Activated CD8-positive, alpha-beta memory T cell treated with anti-CD3 and anti-CD28 coated beads, Interleukin-2, amount 50 U/mL, for 48 hours (primary cell): ENCODE measurements at regions not wholly inside any gene's neighbourhood (a gene's known extent, or its start where the extent isn't known, plus 50 kb on each side); places are given as distances from the start of the nearest gene placed in this dataset.
"Not testable (repeated sequence)": the region's sequence is repeated elsewhere in the genome, so short reads cannot be mapped to it uniquely, and the experiment has no call there.

Experiments used
- DNase-seq: peaks from one replicate; pipeline ENCODE4 v3.0.0-alpha.2; 2020

DNA sequence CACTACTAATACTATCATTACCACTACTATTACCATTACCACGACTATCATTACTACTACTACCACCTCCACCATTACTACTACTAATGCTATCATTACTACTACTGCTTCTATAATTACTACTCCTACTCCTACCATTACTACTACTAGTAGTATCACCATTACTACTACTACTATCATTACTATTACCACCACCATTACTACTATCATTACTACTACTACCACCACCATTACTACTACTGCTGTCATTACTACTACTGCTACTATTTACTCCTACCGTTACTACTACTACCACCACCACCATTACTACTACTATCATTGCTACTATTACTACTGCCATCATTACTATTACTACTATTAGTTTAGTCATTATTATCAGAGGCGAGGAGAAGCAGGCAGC, 140.9 kb upstream of the KCNJ15 start:
- no peak for DNase-seq

GRCh38 chr21:38119793-38120192, 137.0 kb upstream of the KCNJ15 start:
- DNase-seq: no peak

DNA sequence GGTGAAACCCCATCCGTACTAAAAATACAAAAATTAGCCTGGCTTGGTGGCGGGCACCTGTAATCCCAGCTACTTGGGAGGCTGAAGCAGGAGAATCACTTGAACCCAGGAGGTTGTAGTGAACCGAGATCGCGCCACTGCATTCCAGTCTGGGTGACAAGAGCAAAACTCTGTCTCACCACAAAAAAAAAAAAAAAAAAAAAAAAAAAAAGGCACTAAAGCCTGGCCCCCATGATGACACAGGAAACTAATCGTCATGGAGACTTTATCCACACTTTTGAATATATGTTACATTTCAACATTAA, 136.2 kb upstream of the KCNJ15 start:
- not testable (repeated sequence) for DNase-seq

DNA sequence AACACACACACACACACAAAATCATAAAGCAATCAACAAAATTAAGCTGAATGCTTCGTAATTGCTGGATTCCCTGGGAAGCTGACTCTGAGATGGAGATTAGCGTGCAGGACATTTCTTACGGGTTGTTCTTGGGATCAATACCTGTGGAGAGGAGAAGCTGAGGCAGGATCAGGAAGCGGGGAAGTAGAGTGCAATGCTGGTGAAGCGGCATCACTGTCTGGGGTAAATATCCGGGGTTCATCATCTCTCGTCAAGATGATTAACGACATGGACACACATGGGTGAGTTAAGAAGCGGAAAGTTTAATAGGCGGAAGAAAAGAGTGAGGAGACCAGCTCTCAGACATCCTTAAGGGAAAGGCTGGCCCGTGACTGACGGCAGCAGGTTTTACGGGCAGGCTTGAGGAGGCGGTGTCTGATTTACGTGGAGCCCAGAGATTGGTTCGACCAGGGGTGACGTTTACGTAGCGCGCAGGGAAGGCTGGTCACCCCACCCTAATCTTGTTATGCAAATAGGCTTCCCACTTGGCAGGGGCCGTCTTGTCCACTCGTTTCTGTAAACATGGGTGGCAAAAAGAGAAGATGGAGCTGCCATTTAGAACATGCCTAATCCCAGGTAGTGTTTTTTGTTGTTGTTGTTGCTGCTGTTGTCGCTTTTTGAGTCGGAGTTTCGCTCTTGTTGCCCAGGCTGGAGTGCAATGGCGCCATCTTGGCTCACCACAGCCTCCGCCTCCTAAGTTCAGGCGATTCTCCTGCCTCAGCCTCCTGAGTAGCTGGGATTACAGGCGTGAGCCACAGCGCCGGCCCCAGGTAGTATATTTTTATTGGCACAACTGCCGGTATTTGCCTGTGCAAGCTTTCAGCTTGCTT, 135.6 kb upstream of the KCNJ15 start:
- DNase-seq: no peak

GRCh38 chr21:38121888-38122720, 134.7 kb upstream of the KCNJ15 start:
- DNase-seq: no peak

- no peak for DNase-seq
Observed at GRCh38 chr21:38123626-38124025, 133.2 kb upstream of the KCNJ15 start.

GRCh38 chr21:38126666-38127303, 130.0 kb upstream of the KCNJ15 start:
- DNase-seq: peak; percentile 76

DNA sequence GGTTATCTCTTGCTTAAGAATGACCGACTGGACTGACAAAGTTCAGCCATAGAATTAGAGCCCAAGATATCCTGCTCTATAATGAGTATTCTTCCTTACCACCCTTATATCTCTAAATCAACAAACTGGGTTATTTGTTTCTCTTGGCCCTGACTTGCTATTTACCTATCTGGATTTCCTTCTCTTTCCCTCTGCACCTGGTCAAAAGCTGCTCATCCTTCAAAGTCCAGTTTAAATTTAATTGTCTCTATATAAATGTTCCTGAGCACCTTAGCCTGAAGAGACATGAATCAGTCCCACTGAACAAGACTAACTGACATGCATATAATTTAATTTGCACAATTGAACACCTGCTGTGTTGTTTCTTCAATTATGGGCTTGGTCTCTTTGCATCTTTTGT, 127.1 kb upstream of the KCNJ15 start:
- DNase-seq: no peak

- no peak for DNase-seq
Observed at GRCh38 chr21:38133240-38133639, 123.6 kb upstream of the KCNJ15 start.

DNA sequence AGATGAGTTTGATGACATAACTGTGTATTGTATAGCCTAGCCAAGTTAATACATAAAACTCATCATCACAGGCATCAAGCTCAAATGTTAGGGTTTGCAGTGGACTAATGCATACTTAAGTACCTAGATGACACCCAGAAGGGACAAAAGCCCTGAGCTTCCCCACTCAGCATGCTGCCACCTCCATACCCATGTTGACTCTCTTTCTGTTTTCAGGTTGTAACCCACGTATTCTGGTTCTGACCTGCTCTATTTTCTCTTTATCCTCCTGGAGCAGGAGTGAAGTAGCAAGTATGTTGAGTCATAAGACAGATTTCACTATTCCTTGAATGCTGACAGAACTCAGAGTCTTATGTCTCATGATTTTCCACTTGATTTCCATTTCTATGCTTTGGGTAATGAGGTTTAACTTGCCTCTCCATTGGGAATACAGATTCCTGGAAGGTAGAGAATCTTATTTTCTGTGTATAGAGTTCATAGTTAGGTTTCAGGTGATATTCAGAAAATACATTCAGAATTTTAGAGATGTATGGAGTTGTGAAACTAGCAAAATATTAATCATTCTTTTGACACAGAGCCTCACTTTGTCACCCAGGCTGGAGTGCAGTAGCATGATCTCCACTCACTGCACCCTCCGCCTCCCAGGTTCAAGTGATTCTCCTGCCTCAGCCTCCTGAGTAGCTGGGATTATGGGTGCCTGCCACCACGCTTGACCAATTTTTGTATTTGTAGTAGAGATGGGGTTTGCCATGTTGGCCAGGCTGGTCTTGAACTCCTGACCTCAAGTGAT, 122.5 kb upstream of the KCNJ15 start:
- DNase-seq: no peak

DNA sequence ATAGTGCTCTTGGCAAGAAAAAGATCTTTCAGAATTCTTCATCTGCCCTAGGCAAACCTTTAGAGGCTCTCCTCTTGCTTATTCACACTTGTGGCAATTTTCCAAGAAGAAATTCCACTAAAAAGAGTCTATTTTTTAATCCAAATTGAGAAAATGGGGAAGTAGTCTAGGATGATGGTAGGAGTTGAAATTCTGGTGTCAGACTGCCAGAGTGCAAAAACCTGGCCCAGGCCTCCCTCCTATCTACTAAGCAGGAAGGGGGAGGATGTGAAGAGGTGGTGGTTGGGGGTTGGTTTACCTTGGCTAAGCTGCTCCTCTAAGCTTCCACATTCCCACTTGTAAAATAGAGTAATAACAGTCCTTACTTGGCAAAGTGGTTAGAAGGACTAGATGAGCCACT, 120.6 kb upstream of the KCNJ15 start:
- no peak for DNase-seq

- DNase-seq: no peak
Observed at GRCh38 chr21:38139380-38140168, 117.2 kb upstream of the KCNJ15 start.

DNA sequence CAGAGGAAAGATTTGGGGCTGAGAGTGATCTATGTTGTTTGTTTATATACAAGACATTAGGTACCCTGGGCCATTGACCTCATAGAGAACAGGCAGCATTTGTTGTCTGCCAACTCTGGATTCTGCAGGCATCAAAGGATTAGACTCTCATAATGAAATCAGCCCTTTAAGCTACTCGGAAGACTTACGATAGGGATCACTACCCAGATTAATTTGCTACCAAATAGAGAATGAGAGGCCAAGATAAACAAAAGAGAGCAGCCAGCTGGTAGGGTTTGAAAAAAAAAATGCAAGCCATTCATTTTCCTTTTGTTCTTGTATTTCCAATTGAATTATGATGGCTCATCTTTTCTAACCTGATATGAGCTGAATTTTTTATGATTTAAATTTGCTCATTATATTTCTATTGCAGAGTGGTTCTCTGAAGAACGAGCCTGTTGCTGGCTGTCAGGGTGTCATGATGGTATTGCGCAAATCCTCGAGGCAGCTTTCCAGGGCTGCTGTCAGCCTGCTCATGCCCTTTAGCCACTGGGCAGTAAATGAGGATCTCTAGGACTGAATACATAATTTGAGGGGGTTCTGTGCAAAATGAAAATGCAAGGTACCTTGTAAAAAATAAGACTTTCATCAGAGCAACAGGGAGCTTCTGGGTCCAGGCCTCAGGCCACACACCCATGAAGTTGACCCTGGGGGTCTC, 116.4 kb upstream of the KCNJ15 start:
- DNase-seq: no peak

DNA sequence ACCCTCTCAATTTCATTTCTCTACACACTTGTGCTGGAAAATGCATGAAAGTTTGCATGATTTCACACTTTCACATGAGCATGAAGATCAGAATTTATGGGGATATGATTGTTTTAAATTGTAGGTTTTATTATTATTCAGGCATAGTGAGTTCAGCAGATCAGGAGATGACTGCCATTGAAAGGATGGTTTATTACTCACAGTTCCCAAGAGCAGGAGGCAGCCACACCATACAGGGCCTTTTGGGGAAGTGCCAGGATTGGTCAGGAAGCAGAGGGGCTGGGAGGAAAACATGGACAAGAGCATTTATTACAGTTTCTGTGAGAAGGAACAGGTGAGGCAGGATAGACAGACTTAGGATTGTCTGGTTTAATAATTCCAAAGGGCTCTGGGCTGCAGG, 114.6 kb upstream of the KCNJ15 start:
- no peak for DNase-seq

GRCh38 chr21:38144193-38144592, 112.6 kb upstream of the KCNJ15 start:
- DNase-seq: no peak

DNA sequence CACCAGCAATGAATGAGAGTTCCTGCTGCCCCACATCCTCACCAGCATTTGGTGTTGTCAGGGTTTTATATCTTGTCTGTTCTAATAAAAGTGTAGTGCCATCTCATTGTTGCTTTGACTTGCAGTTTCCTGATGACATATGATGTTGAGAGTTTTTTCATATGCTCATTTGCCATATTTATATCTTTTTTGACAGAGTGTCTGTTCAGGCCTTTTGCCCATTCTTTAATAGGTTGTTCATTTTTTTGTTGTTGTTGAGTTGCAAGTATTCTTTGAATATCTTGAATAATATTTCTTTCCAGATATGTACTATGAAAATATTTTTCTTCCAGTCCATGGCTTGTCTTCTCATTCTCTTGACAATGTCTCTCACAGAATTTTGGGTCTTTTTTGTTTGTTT, 111.7 kb upstream of the KCNJ15 start:
- DNase-seq: no peak

DNA sequence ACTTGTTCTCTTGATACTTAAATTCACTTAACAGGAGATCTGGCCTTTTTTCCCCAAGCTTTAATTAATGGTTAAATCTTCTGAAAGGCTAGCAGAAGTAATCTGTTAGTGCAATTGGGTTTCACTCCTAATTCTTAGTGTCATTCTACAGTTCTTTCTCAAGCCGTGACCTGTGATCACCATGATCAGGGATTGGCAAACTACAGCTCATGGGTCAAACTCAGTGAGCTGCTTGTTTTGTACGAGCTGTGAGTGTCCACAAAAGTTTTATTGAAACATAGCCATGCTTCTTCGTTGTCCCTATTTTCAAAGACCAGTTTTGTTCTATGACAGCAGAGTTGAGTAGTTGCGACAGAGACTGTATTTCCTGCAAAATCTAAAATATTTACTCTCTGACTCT, 109.4 kb upstream of the KCNJ15 start:
- no peak for DNase-seq

DNA sequence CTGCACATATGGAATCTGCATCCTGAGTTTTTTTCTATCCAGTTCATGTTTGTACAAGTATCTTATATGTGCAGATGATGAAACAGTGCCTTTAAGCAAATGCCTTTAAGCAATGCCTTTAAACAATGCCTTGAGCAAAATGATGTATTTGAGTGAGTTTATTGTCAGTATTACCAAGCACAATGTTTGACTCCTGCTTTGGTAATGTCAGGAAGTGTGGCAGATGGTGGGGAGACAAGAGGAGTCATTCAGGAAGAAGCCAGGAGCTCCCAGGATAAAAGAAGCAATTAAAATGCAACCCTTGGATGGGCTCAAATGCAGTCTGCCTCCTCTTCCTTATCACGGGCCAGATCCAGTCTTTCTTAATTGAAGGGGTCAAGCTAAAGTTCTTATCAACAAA, 108.7 kb upstream of the KCNJ15 start:
- DNase-seq: no peak

GRCh38 chr21:38151021-38151645, 105.7 kb upstream of the KCNJ15 start:
- no peak for DNase-seq

GRCh38 chr21:38156200-38156599, 100.6 kb upstream of the KCNJ15 start:
- DNase-seq: no peak

DNA sequence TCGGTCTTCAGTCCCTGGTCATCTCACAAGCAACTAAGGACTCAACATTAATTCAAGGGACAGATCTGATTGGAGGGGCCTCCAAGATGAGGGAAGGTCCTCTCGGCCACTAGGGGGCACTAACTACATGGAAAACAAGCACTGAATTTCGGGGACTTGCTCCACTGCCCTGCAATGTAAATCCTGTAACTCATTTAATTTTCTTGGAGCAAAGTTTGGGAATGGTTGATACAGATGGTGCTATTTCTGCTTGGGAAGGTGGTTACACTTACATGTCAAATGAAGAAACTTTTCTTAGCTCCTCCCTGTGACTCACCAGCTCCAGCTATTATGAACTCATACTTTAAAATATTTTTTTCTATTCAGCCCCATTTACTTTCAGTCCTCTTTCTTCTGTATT, 97.4 kb upstream of the KCNJ15 start:
- DNase-seq: peak; percentile 66
